IMR-90 (cell line): ENCODE measurements at regions not wholly inside any gene's neighbourhood (a gene's known extent, or its start where the extent isn't known, plus 50 kb on each side); places are given as distances from the start of the nearest gene placed in this dataset.
A peak's percentile ranks its signal among the peaks of the same experiment; 100 is the strongest.

Experiments
- ATAC-seq: fragments of 200-7000 bp; cut with Tn5 transposase; 2 replicates; pipeline ENCODE4 v1.9.1; 2020; ENCODE audit warnings: low read depth, mild to moderate bottlenecking, moderate library complexity
- BruUV-seq: library from RNA; stranded (reverse); fragments of 400-500 nt; replicated peaks from 2 replicates; lab custom pipeline; 2021; lab: Mats Ljungman, UMichigan
- CTCF ChIA-PET: fragments of 300-600 bp; formaldehyde crosslinking; extraction: SDS; loops from one replicate; lab custom pipeline; 2021; ENCODE audit warnings: antibody characterized with exemption; lab: Yijun Ruan, JAX
- POLR2A ChIA-PET: fragments of 300-600 bp; sonication (Branson Sonifier 250); formaldehyde crosslinking; loops from one replicate; lab custom pipeline; 2022; ENCODE audit warnings: antibody characterized with exemption; ENCODE audit not compliant: unreplicated experiment; lab: Charles Lee
- DNase-seq: peaks from one replicate; pipeline ENCODE4 v3.0.0; 2013
- H2AFZ ChIP-seq: replicated peaks from 2 replicates; pipeline ENCODE3; 2013; ENCODE audit warnings: low read length, mild to moderate bottlenecking; ENCODE audit not compliant: poor library complexity
- H2AK5ac ChIP-seq: 2 replicates; pipeline ENCODE4 v1.6.1; 2013; ENCODE audit warnings: low read depth, low read length, inconsistent platforms
- H2AK9ac ChIP-seq: replicated peaks from 2 replicates; pipeline ENCODE3; 2013; ENCODE audit warnings: mild to moderate bottlenecking, low read depth, low read length, moderate library complexity; ENCODE audit not compliant: poor library complexity
- H2BK120ac ChIP-seq: 2 replicates; pipeline ENCODE4 v1.6.1; 2013; ENCODE audit warnings: low read depth, low read length, inconsistent platforms
- H2BK15ac ChIP-seq: 3 replicates; pipeline ENCODE4 v1.6.1; 2013; ENCODE audit warnings: low read depth, low read length, inconsistent platforms
- H2BK20ac ChIP-seq: 2 replicates; pipeline ENCODE4 v1.6.1; 2013; ENCODE audit warnings: low read depth, mild to moderate bottlenecking, inconsistent platforms, low read length, moderate library complexity
- H2BK5ac ChIP-seq: 2 replicates; pipeline ENCODE4 v1.6.1; 2013; ENCODE audit warnings: mild to moderate bottlenecking, low read depth, low read length, inconsistent platforms; ENCODE audit not compliant: poor library complexity, severe bottlenecking
- H3K14ac ChIP-seq: replicated peaks from 2 replicates; pipeline ENCODE4 v1.6.1; 2013; ENCODE audit warnings: low read depth, low read length, inconsistent platforms
- H3K18ac ChIP-seq: 2 replicates; pipeline ENCODE4 v1.6.1; 2013; ENCODE audit warnings: low read depth, low read length, control low read depth
- H3K23ac ChIP-seq: 2 replicates; pipeline ENCODE4 v1.6.1; 2013; ENCODE audit warnings: low read depth, low read length, inconsistent platforms
- H3K27ac ChIP-seq: 2 replicates; pipeline ENCODE4 v1.5.1; 2013; ENCODE audit warnings: mild to moderate bottlenecking, control low read depth, low read length; ENCODE audit not compliant: insufficient read depth
- H3K27me3 ChIP-seq: 2 replicates; pipeline ENCODE4 v1.6.1; 2013; ENCODE audit warnings: low read length; ENCODE audit not compliant: control insufficient read depth, insufficient read depth
- H3K36me3 ChIP-seq: 2 replicates; pipeline ENCODE4 v1.6.1; 2013; ENCODE audit warnings: low read length, mixed read lengths; ENCODE audit not compliant: control insufficient read depth, insufficient read depth
- H3K4ac ChIP-seq: 2 replicates; pipeline ENCODE4 v1.6.1; 2013; ENCODE audit warnings: low read depth, low read length, inconsistent platforms
- H3K4me1 ChIP-seq: 2 replicates; pipeline ENCODE4 v1.6.1; 2013; ENCODE audit warnings: low read length, mixed read lengths; ENCODE audit not compliant: control insufficient read depth, insufficient read depth
- H3K4me2 ChIP-seq: 2 replicates; pipeline ENCODE4 v1.6.1; 2013; ENCODE audit warnings: low read depth, mild to moderate bottlenecking, control low read depth, low read length, moderate library complexity
- H3K4me3 ChIP-seq: 2 replicates; pipeline ENCODE4 v1.5.1; 2013; ENCODE audit warnings: low read depth, mild to moderate bottlenecking, control low read depth, low read length, moderate library complexity; ENCODE audit not compliant: insufficient read depth
- H3K56ac ChIP-seq: 2 replicates; pipeline ENCODE4 v1.6.1; 2013; ENCODE audit warnings: low read length, inconsistent platforms; ENCODE audit not compliant: insufficient read depth; ENCODE audit errors: extremely low read depth
- H3K79me1 ChIP-seq, 2 experiments: 2 replicates each; pipeline ENCODE4 v1.6.1; 2013; ENCODE audit warnings: low read length in 2 of 2, inconsistent platforms in 1 of 2, low read depth in 1 of 2
- H3K9ac ChIP-seq: 2 replicates; pipeline ENCODE4 v1.6.1; 2013; ENCODE audit warnings: low read depth, low read length, control low read depth
- H3K9me1 ChIP-seq: 2 replicates; pipeline ENCODE4 v1.6.1; 2013; ENCODE audit warnings: low read length, inconsistent platforms; ENCODE audit not compliant: insufficient read depth
- H3K9me3 ChIP-seq: 2 replicates; pipeline ENCODE4 v1.6.1; 2013; ENCODE audit warnings: low read length; ENCODE audit not compliant: control insufficient read depth, insufficient read depth
- H4K20me1 ChIP-seq: 2 replicates; pipeline ENCODE4 v1.6.1; 2013; ENCODE audit warnings: low read length, inconsistent platforms; ENCODE audit not compliant: insufficient read depth
- H4K5ac ChIP-seq: 2 replicates; pipeline ENCODE4 v1.6.1; 2013; ENCODE audit warnings: mild to moderate bottlenecking, low read depth, low read length, control low read depth
- H4K8ac ChIP-seq, 2 experiments: 2 replicates each; pipeline ENCODE4 v1.6.1; 2013; ENCODE audit warnings: low read depth in 2 of 2, low read length in 2 of 2, control low read depth in 1 of 2, inconsistent platforms in 1 of 2
- H4K91ac ChIP-seq: 2 replicates; pipeline ENCODE4 v1.6.1; 2013; ENCODE audit warnings: low read depth, low read length, inconsistent platforms; ENCODE audit not compliant: insufficient read depth
- BHLHE40 ChIP-seq: fragments of 150-350 bp; IDR thresholded peaks from 2 replicates; pipeline ENCODE4 v1.6.1; 2016; ENCODE audit warnings: mild to moderate bottlenecking, low read depth, low read length
- CEBPB ChIP-seq: IDR thresholded peaks from 2 replicates; pipeline ENCODE4 v1.6.1; 2012; ENCODE audit warnings: low read depth, low read length, improper control_type of control experiment
- CHD1 ChIP-seq: IDR thresholded peaks from 2 replicates; pipeline ENCODE4 v1.6.1; 2012; ENCODE audit warnings: low read depth, low read length, improper control_type of control experiment
- MAFK ChIP-seq: IDR thresholded peaks from 2 replicates; pipeline ENCODE4 v1.6.1; 2012; ENCODE audit warnings: low read depth, low read length, improper control_type of control experiment
- MAZ ChIP-seq: IDR thresholded peaks from 2 replicates; pipeline ENCODE4 v1.6.1; 2012; ENCODE audit warnings: low read depth, mild to moderate bottlenecking, low read length, improper control_type of control experiment, moderate library complexity, borderline replicate concordance
- MXI1 ChIP-seq: IDR thresholded peaks from 2 replicates; pipeline ENCODE4 v1.6.1; 2012; ENCODE audit warnings: low read depth, mild to moderate bottlenecking, low read length, moderate library complexity, borderline replicate concordance
- NFE2L2 ChIP-seq: fragments of 150-350 bp; IDR thresholded peaks from 2 replicates; pipeline ENCODE4 v1.6.1; 2016; ENCODE audit warnings: low read depth, mild to moderate bottlenecking, low read length
- RAD21 ChIP-seq: IDR thresholded peaks from 2 replicates; pipeline ENCODE4 v1.6.1; 2012; ENCODE audit warnings: low read length, improper control_type of control experiment
- RCOR1 ChIP-seq: IDR thresholded peaks from 2 replicates; pipeline ENCODE4 v1.6.1; 2012; ENCODE audit warnings: mild to moderate bottlenecking, low read length, improper control_type of control experiment; ENCODE audit not compliant: insufficient replicate concordance
- RFX5 ChIP-seq: IDR thresholded peaks from 2 replicates; pipeline ENCODE4 v1.8.0; 2012; ENCODE audit warnings: low read depth, mild to moderate bottlenecking, low read length, moderate library complexity
- SMC3 ChIP-seq: fragments of 150-350 bp; IDR thresholded peaks from 2 replicates; pipeline ENCODE4 v1.6.1; 2016; ENCODE audit warnings: low read depth, mild to moderate bottlenecking, antibody characterized with exemption, low read length, moderate library complexity
- WGBS, 2 experiments: methylation state at CpG; one replicate each; pipeline versions ENCODE4 v1.1.5 to v1.1.7; 2013; ENCODE audit warnings: missing lambda C conversion rate in 2 of 2; ENCODE audit not compliant: insufficient read length in 1 of 2; ENCODE audit errors: extremely low coverage in 2 of 2; 5-methylcytosine and 5-hydroxymethylcytosine counted together
- dilution Hi-C: fragments of 300-500 bp; cut with HindIII; formaldehyde crosslinking; loops from one replicate; pipeline ENCODE4 v1.14.3; 2018; ENCODE audit warnings: low sequenced_read_pairs; ENCODE audit not compliant: unreplicated experiment
- in situ Hi-C: fragments of 300-500 bp; cut with MboI; formaldehyde crosslinking; loops from 3 replicates; pipeline ENCODE4 v1.14.3; 2019; ENCODE audit warnings: low sequenced_read_pairs, inconsistent platforms, mixed read lengths
- intact Hi-C: fragments of 100-400 bp; cut with micrococcal nuclease; formaldehyde crosslinking; loops from 2 replicates; pipeline ENCODE4 v1.10.0; 2022
- TF ChIP-seq, protein P1 (sequence below): fragments of 150-350 bp; IDR thresholded peaks from 2 replicates; pipeline ENCODE4 v1.6.1; 2017; ENCODE audit warnings: mild to moderate bottlenecking, antibody characterized with exemption, low read length, low read depth

DNA sequence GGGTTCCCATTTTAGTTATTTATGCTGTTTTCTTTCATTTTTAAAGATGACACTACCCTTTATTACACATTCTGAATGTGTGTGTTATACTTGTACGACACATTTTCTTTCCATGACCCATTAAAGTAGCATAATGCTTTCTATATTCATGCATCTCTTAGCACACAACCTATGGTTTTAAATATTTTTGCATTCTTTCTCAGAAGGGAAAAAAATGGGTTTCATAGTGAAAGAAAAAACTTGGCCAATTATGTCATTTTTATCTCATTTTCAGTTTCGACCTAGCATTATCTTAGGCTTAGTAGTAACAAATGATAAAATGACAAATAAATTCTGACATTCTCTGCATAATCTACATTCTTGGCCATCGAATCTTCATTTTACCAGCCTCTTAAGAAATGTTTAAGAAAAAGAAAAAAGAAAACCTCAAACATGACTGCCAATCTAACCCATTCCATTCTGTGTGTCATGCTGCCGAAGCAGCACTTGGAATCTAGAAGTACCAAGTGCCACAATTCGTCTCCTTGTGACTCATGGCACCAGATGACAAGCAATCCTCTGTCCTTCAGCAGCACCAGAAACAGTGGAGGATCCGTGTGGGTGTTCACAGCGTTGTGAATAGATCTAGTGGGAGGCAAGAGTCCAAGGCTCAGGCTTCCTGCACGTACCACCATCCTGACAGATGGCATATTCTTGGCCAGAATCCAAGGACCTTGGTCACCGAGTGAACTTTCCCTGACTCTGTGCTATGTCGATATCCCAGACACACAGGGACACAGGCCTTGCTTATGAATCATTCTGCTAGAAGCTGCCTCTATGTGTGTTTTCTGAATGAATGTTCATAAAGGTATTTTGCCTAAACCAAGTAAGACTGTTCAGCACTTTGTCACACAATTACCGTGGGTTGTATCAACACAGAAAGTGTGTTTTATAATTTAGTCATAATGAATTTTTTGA is 502.7 kb downstream of the NR2F1-AS1 start (continued):
- TF ChIP-seq RCOR1 (peak; percentile 80), MAFK (no peak; the same call in 1 of the 2 replicates), BHLHE40 (peak; percentile 61; the same call in 1 of the 2 replicates), RAD21 (no peak; the same call in 1 of the 2 replicates)

DNA sequence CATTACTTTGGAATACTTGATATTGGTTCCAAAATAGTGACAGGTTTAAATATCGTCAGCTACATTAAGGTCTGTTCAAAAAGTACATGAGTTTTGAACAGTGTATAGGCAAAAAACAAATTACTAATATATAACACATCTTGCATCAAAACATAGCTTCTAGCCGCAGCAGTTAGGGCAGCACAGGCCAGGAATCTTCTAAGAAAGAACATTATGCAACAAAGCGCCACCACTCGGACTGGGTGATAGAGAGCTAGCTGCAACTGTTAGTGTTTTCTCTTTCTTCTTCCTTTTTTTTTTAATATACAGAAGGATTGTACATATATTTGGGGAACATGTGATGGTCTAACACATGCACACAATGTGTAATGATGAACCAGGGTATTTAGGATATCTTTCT is 504.5 kb downstream of the NR2F1-AS1 start:
- Histone ChIP-seq H3K79me1 (no peaks in the 10 kb centered on the region), H3K18ac (peak overlapping the region; percentile 87; the same call in 1 of the 2 replicates), H4K91ac (peak overlapping the region; percentile 82), H2AK5ac (peak overlapping the region; percentile 54), H3K14ac (0 out of 2 replicates have a peak overlapping the region, but pooled peaks have one; percentile 60), H3K4me2 (no peak overlapping the region), H3K56ac (peak overlapping the region; percentile 1; the same call in 1 of the 2 replicates), H4K5ac (peak overlapping the region; percentile 84; the same call in 1 of the 2 replicates), H3K9me3 (no peaks in the 10 kb centered on the region), H4K20me1 (no peaks in the 10 kb centered on the region; the same call in 1 of the 2 replicates), H3K9ac (no peak overlapping the region), H3K4me3 (no peak overlapping the region), H2BK15ac (peak overlapping the region; percentile 32; the same call in 1 of the 3 replicates), H3K9me1 (peaks cover 3% of the 10 kb centered on the region; the same call in 1 of the 2 replicates), H3K27ac (0 out of 2 replicates have a peak overlapping the region, but pooled peaks have one; percentile 37), H3K4ac (peak overlapping the region; percentile 78; the same call in 1 of the 2 replicates), H2AFZ (no peak overlapping the region), H2BK20ac (peak overlapping the region; percentile 86), H3K4me1 (peaks cover 4% of the 10 kb centered on the region), H4K8ac (peak overlapping the region; percentile 48 to 60), H2AK9ac (no peak overlapping the region), H2BK120ac (peak overlapping the region; percentile 85), H3K27me3 (no peaks in the 10 kb centered on the region), H3K23ac (no peak overlapping the region), H2BK5ac (peak overlapping the region; percentile 98), H3K36me3 (no peaks in the 10 kb centered on the region)
- no peak for ATAC-seq
- no peak for DNase-seq
- in situ Hi-C loops (loop anchor here (25.0 kb wide), 1 partner anchor 764 kb away; no protein-coding TSS in a partner anchor), dilution Hi-C loops (no loop called here), intact Hi-C loops (loop anchor here (5.0 to 10.0 kb wide), 5 partner anchors 159 to 762 kb away; no protein-coding TSS in a partner anchor)
- CTCF ChIA-PET, result interaction anchor here (0.7 kb wide), 3 partner anchors 263 to 1435 kb away, joined by 4 to 7 read pairs (median 5); no protein-coding TSS in a partner anchor
- no CpG with 5 or more reads among the region's 4 CpGs for WGBS, 2 experiments
- no TSS peak for BruUV-seq
- POLR2A ChIA-PET, result no interaction called here
- TF ChIP-seq MXI1 (no peak), MAZ (no peak), RFX5 (no peak), CHD1 (no peak), RAD21 (no peak), SMC3 (no peak), NFE2L2 (no peak), BHLHE40 (no peak), CEBPB (no peak)
- TF ChIP-seq, protein P1, sequence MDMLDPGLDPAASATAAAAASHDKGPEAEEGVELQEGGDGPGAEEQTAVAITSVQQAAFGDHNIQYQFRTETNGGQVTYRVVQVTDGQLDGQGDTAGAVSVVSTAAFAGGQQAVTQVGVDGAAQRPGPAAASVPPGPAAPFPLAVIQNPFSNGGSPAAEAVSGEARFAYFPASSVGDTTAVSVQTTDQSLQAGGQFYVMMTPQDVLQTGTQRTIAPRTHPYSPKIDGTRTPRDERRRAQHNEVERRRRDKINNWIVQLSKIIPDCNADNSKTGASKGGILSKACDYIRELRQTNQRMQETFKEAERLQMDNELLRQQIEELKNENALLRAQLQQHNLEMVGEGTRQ, result no peak
